Activated CD4-positive, alpha-beta T cell treated with anti-CD3 and anti-CD28 coated beads, Interleukin-2, amount 10 ng/mL, durations not matched to agents 24 days and 14 days (primary cell): ENCODE measurements at regions not wholly inside any gene's neighbourhood (a gene's known extent, or its start where the extent isn't known, plus 50 kb on each side); places are given as distances from the start of the nearest gene placed in this dataset.
"Not testable (repeated sequence)": the region's sequence is repeated elsewhere in the genome, so short reads cannot be mapped to it uniquely, and the experiment has no call there.

Experiments
- DNase-seq: peaks from one replicate; pipeline ENCODE4 v3.0.0; 2022
- H3K27ac Mint-ChIP-seq: one replicate; pipeline ENCODE4 v1.8.0; 2022; ENCODE audit warnings: mild to moderate bottlenecking, mixed read lengths
- H3K27me3 Mint-ChIP-seq: one replicate; pipeline ENCODE4 v1.8.0; 2022; ENCODE audit warnings: mixed read lengths
- H3K36me3 Mint-ChIP-seq: one replicate; pipeline ENCODE4 v1.8.0; 2022; ENCODE audit warnings: low read depth, mild to moderate bottlenecking, mixed read lengths
- H3K4me1 Mint-ChIP-seq: one replicate; pipeline ENCODE4 v1.8.0; 2021; ENCODE audit warnings: mixed read lengths
- H3K4me3 Mint-ChIP-seq: one replicate; pipeline ENCODE4 v1.8.0; 2022; ENCODE audit warnings: mild to moderate bottlenecking, moderate library complexity, mixed read lengths
- H3K9me3 Mint-ChIP-seq: one replicate; pipeline ENCODE4 v1.8.0; 2021; ENCODE audit warnings: mixed read lengths
- intact Hi-C: fragments of 100-400 bp; cut with micrococcal nuclease; formaldehyde crosslinking; loops from one replicate; pipeline ENCODE4 v1.15.1; 2023

DNA sequence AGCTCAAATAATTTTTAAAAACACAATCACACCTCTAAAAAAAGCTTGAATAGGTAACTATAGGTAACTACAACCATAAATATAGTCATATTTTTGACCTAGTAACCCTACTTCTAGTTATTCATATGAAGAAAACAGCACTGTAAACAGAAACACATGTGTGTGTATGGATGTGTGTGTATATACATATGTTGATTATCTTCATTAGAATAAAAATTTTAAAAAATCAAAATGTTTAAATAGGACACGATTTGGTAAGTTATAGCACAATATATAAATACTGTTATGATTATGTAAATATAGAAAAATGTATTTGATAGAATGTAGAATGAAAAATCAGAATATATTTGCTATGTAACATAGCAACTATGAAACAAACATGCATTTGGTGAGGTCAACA, 258.1 kb upstream of the GK2 start:
- Mint-ChIP-seq H3K4me3 (no peak overlapping the region), H3K27me3 (no peaks in the 10 kb centered on the region), H3K36me3 (no peaks in the 10 kb centered on the region), H3K4me1 (no peaks in the 10 kb centered on the region), H3K9me3 (peaks cover 6% of the 10 kb centered on the region), H3K27ac (no peak overlapping the region)
- intact Hi-C loops = no loop called here
- DNase-seq = no peak

DNA sequence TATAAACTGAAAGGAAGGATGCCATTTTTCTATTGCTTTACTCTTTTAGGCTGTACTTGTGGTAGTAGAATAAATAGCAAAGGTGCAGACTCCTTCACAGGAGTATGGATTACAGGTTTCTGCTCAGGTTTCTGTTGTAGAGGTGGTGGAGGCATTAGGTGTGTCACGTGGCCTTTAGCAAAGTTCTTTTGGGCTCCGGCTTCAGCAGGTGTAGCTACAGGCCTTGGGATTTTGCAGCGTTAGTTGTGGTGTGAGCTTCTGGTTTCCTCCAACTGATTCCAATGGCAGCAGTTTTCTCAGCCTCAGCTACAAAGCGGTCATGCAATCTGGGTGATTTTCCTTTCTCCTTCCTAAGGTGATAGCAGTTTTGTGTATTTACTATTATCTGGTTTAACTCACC, 255.8 kb upstream of the GK2 start:
- H3K36me3 Mint-ChIP-seq = no peaks in the 10 kb centered on the region
- intact Hi-C loops = no loop called here
- DNase-seq = no peak
- H3K9me3 Mint-ChIP-seq = peaks cover 8% of the 10 kb centered on the region
- no peaks in the 10 kb centered on the region for H3K4me1 Mint-ChIP-seq
- H3K27me3 Mint-ChIP-seq = no peaks in the 10 kb centered on the region
- H3K27ac Mint-ChIP-seq = no peak overlapping the region
- H3K4me3 Mint-ChIP-seq = no peak overlapping the region

DNA sequence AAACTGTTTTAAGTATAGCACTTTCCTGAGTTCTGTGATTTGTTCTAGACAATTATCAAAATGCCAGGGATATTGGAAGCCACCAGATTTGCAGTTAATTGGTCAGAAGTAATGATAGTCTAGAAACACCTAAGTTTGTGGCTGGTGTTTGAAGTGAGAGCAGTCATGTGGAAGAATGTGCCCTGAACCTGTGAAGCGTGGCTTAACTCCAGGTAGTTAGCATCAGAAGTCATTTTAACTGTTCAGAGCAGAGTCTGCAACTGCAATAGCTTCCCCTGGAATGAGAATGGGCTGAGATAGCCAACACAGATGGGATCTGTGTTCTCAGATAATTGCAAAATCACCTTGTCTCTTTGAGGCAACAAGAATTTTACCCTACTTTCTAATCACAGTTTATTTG, 255.1 kb upstream of the GK2 start:
- Mint-ChIP-seq H3K36me3 (no peaks in the 10 kb centered on the region), H3K4me3 (no peak overlapping the region), H3K27me3 (no peaks in the 10 kb centered on the region), H3K4me1 (no peaks in the 10 kb centered on the region), H3K9me3 (peaks cover 6% of the 10 kb centered on the region), H3K27ac (no peak overlapping the region)
- intact Hi-C loops = no loop called here
- no peak for DNase-seq

DNA sequence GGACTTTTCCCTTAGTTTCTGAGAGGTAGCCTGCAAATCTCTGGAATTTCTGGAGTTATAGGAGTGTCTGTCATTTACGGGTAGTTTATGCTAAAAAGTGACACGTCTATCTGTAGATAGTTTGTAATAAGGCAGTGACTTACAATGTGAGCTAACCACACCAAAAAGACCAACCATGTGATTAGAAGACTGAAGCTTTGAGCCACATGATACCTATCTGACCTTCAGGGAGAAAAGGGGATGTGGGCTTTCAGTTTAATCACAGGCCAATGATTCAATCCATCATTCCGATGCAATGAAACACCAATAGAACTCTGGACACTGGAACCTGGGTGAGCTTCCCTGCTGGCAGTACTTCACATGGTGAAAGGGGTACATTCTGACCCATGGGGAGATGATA, 254.6 kb upstream of the GK2 start:
- intact Hi-C loops = no loop called here
- Mint-ChIP-seq H3K9me3 (peaks cover 6% of the 10 kb centered on the region), H3K27me3 (no peaks in the 10 kb centered on the region), H3K4me3 (no peak overlapping the region), H3K36me3 (no peaks in the 10 kb centered on the region), H3K27ac (no peak overlapping the region), H3K4me1 (no peaks in the 10 kb centered on the region)
- DNase-seq = no peak

DNA sequence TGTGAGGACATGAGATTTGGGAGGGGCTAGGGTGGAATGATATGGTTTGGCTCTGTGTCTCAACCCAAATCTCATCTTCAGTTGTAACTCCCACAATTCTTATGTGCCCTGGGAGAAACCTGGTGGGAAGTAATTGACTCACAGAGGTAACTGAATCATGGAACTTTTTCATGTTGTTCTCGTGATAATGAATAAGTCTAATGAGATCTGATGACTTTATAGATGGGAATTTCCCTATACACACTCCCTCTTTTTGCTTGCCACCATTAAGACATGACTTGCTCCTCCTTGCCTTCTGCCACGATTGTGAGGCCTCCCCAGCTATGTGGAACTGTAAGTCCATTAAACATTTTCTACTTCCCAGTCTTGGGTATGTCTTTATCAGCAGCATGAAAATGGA, 253.2 kb upstream of the GK2 start:
- no peak for DNase-seq
- H3K36me3 Mint-ChIP-seq = no peaks in the 10 kb centered on the region
- peaks cover 6% of the 10 kb centered on the region for H3K9me3 Mint-ChIP-seq
- no peaks in the 10 kb centered on the region for H3K27me3 Mint-ChIP-seq
- intact Hi-C loops = no loop called here
- H3K27ac Mint-ChIP-seq = no peak overlapping the region
- no peaks in the 10 kb centered on the region for H3K4me1 Mint-ChIP-seq
- H3K4me3 Mint-ChIP-seq = no peak overlapping the region

DNA sequence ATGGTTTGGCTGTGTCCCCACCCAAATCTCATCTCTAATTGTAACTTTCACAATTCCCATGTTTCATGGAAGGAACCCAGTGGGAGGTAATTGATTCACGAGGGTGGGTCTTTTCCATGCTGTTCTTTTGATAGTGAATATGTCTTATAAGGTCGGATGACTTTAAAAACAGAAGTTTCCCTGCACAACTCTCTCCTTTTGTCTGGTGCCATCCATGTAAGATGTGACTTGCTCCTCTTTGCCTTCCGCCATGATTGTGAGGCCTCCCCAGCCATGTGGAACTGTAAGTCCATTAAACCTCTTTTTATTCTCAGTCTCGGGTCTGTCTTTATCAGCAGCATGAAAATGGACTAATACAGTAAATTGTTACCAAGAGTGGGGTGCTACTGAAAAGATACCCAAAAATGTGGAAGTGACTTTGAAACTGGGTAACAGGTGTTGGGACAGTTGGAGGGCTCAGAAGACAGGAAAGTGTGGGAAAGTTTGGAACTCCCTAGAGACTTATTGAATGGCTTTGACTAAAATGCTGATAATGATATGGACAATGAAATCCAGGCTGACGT, 251.4 kb upstream of the GK2 start:
- H3K27ac Mint-ChIP-seq = not testable (repeated sequence)

DNA sequence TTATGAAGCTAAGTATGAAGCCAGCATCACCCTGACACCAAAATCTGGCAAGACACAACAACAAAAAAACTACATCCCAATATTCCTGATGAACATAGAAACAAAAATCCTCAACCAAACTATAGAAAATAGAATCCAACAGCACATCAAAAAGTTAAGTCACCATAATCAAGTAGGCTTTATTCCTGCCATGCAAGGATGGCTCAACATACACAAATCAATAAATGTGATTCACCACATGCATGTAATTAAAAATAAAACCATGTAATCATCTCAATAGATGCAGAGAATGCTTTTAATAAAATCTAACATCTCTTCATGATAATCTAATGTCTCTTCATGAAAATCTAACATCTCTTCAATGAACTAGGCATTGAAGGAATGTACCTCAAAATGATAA, 249.4 kb upstream of the GK2 start:
- H3K27ac Mint-ChIP-seq = no peak overlapping the region
- H3K4me3 Mint-ChIP-seq = no peak overlapping the region
- H3K9me3 Mint-ChIP-seq = peaks cover 6% of the 10 kb centered on the region
- no peaks in the 10 kb centered on the region for H3K4me1 Mint-ChIP-seq
- H3K27me3 Mint-ChIP-seq = no peaks in the 10 kb centered on the region
- DNase-seq = no peak
- no peaks in the 10 kb centered on the region for H3K36me3 Mint-ChIP-seq
- intact Hi-C loops = no loop called here

More for the DNA sequence above, 251.4 kb upstream of the GK2 start:
- H3K9me3 Mint-ChIP-seq, H3K36me3 Mint-ChIP-seq, DNase-seq, intact Hi-C loops, H3K4me1 Mint-ChIP-seq, H3K4me3 Mint-ChIP-seq, H3K27me3 Mint-ChIP-seq: not testable (repeated sequence)

DNA sequence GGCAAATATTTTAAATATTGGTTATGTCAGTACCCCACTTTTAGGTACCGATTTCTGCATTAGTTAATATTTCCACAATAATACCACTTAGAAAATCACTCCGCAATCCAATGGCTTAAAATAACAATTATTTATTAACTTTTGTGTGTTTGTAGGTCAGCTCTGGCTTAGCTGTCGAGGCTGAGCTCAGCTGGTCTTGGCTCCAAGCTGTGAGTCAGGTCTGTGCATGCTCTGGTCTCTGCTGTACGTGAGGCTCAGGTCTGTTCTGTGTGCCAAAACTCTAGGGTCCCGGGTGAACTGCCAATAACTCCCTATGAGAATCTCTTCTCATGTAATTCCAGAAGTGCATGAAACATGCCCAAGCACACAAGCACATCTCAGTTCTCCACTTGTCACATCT, 245.8 kb upstream of the GK2 start:
- Mint-ChIP-seq H3K27ac (no peak overlapping the region), H3K4me3 (no peak overlapping the region), H3K27me3 (no peaks in the 10 kb centered on the region), H3K9me3 (no peaks in the 10 kb centered on the region), H3K36me3 (no peaks in the 10 kb centered on the region), H3K4me1 (no peaks in the 10 kb centered on the region)
- no peak for DNase-seq
- intact Hi-C loops = no loop called here

DNA sequence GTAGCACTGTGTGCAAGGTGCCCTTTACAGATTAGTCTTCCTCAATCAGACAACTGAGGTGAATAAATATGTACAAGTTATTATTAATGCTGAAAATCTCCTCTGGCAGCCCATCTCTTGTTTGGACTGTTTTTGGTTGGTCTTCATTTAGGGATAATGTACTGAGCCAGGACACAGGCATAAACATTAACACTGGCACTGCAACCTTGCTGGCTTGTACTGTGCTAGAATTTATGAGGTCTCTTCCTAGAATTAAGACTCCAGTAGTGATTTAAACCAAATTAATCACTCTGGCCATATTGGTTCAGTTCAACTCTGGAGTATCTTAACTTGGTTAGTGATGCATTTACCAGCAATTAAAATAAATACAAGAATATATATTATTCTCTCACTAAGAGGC, 244.7 kb upstream of the GK2 start:
- DNase-seq = no peak
- Mint-ChIP-seq H3K4me1 (no peaks in the 10 kb centered on the region), H3K27me3 (no peaks in the 10 kb centered on the region), H3K9me3 (no peaks in the 10 kb centered on the region), H3K4me3 (no peak overlapping the region), H3K27ac (no peak overlapping the region), H3K36me3 (no peaks in the 10 kb centered on the region)
- intact Hi-C loops = no loop called here

DNA sequence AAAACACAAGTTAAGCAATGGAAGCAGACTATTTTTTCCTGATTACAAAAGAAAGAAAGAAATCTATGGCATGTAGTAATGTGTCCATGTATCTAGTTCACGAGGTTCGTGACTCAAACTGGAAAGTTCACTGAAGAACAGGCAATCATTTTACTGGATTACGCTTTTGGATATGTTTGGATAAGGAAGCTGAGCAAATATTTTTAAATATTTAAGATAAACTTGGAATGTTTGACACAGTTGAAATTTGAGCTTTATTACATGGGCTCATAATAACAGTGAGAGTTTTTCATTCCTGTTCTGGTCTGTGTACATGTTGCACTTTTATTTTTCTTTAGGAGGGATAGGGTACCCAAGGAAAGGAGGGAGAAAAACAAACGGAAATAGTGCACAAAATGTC, 244.2 kb upstream of the GK2 start:
- H3K27me3 Mint-ChIP-seq = no peaks in the 10 kb centered on the region
- H3K27ac Mint-ChIP-seq = no peak overlapping the region
- H3K4me1 Mint-ChIP-seq = no peaks in the 10 kb centered on the region
- intact Hi-C loops = no loop called here
- H3K4me3 Mint-ChIP-seq = no peak overlapping the region
- H3K9me3 Mint-ChIP-seq = no peaks in the 10 kb centered on the region
- no peak for DNase-seq
- no peaks in the 10 kb centered on the region for H3K36me3 Mint-ChIP-seq

DNA sequence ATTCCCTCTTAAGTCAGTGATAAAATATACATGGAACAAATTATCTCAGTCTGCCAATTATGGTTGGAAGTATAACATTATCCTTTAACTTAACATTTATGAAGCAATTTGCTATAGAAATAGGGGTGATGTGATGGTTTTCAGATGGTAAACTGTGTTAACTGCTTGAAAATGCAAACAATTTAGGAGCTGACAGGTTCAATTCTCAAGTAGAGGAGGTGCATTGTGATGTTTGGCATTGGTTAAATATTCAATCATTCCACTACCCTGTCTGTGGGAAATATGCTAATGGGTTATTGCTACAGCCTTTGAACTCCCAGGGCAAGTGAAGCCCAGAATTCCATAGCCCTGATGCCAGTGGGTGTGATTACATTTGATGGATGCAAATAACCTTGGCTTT, 243.4 kb upstream of the GK2 start:
- intact Hi-C loops = no loop called here

DNA sequence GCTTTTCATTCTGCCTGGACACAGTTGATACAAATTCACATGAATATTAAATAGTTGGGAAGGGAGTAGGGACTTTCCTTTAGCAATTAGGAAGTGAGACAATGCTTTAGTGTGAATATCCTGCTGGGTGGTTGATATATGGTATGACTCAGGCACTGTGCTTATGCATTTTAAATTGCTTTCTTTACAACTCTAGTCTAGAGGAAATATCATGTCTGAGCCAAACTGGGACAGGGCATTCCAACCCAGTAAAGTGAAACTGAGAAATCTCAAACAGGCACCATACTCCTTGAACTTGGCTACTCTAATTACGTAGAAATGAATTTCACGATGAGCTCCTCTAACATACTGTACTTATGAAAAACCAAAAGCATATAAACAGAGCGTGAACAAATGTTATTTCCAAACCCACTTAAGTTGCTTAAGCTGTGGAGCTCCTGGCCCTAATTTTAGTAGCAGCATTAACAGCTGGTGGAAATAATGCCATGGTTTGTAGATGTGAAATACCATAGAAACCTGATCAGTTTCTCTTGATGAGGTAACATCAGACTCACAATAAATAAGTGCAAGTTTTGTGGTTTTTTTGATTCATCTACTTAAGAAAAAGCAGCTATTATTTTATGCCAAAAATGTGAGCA, 242.9 kb upstream of the GK2 start:
- Mint-ChIP-seq H3K27me3 (no peaks in the 10 kb centered on the region), H3K36me3 (no peaks in the 10 kb centered on the region), H3K9me3 (no peaks in the 10 kb centered on the region), H3K4me3 (no peak overlapping the region), H3K4me1 (no peaks in the 10 kb centered on the region), H3K27ac (no peak overlapping the region)
- intact Hi-C loops = no loop called here
- no peak for DNase-seq

More for the DNA sequence above, 243.4 kb upstream of the GK2 start:
- no peaks in the 10 kb centered on the region for H3K4me1 Mint-ChIP-seq
- no peaks in the 10 kb centered on the region for H3K9me3 Mint-ChIP-seq
- DNase-seq = no peak
- no peaks in the 10 kb centered on the region for H3K36me3 Mint-ChIP-seq
- no peak overlapping the region for H3K27ac Mint-ChIP-seq
- H3K4me3 Mint-ChIP-seq = no peak overlapping the region
- no peaks in the 10 kb centered on the region for H3K27me3 Mint-ChIP-seq

DNA sequence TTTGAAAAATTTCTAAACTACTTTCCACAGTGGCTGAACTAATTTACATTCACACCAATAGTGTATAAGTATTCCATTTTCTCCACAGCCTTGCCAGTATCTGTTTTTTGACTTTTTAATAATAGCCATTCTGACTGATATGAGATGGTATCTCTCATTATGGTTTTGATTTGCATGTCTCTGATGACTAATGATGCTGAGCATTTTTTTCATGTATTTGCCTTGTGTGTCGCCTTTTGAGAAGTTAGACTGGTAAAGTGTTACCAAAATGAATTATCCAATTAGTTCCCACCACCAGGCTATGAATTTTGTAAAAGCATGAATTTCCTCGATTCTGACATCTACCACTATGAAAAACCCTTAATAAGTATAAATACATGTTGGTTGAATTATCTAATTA, 242.2 kb upstream of the GK2 start:
- Mint-ChIP-seq H3K4me1 (no peaks in the 10 kb centered on the region), H3K4me3 (no peak overlapping the region), H3K9me3 (no peaks in the 10 kb centered on the region), H3K27me3 (no peaks in the 10 kb centered on the region), H3K27ac (no peak overlapping the region), H3K36me3 (no peaks in the 10 kb centered on the region)
- intact Hi-C loops = no loop called here
- no peak for DNase-seq

DNA sequence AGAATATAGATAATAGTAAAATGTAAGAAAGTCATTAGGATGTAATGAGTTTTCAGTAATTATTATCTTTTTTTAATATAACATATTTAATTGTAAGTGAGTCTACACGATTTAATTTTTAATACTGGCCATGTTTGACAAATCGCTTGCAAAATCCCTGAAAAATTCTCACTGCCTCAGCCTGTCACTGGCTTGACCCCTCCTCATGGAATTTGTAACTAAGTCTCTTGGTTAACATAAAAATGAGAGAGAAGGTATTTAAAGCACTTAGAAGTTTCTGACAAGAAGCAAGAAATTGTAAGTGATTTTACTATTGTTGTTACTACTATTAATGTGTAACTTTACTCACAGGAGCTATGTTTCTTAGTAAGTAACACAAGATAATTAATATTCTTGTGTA, 237.9 kb upstream of the GK2 start:
- intact Hi-C loops = no loop called here
- Mint-ChIP-seq H3K9me3 (no peaks in the 10 kb centered on the region), H3K36me3 (no peaks in the 10 kb centered on the region), H3K4me3 (no peak overlapping the region), H3K27ac (no peak overlapping the region), H3K4me1 (no peaks in the 10 kb centered on the region), H3K27me3 (no peaks in the 10 kb centered on the region)
- DNase-seq = no peak

DNA sequence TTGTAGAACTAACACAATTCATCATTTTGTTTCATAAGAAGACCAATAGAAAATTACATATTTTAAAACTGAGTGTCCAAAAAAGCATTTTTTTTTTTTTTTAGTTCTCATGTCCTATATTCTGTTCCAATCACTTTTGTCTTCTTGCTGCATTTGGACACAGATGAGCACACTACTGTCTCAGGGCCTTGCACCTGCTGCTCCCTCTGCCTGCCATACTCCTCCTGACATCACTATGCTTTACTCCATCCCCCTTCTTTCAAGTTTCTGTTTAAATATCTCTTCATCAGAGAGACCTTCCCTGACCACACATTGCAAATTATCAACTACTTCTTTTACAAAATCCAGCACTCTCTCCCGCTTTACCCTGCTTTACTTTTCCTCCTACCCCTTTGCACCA, 230.7 kb upstream of the GK2 start:
- no peaks in the 10 kb centered on the region for H3K36me3 Mint-ChIP-seq
- no peaks in the 10 kb centered on the region for H3K9me3 Mint-ChIP-seq
- intact Hi-C loops = no loop called here
- no peaks in the 10 kb centered on the region for H3K4me1 Mint-ChIP-seq
- no peak overlapping the region for H3K27ac Mint-ChIP-seq
- no peak overlapping the region for H3K4me3 Mint-ChIP-seq
- no peak for DNase-seq
- H3K27me3 Mint-ChIP-seq = no peaks in the 10 kb centered on the region
